ENCODE measurements at regions not wholly inside any gene's neighbourhood (a gene's known extent, or its start where the extent isn't known, plus 50 kb on each side); places are given as distances from the start of the nearest gene placed in this dataset.

- DNase-seq = no peak
Observed at GRCh38 chr12:24407884-24408283, 458.4 kb upstream of the SOX5 start.

DNA sequence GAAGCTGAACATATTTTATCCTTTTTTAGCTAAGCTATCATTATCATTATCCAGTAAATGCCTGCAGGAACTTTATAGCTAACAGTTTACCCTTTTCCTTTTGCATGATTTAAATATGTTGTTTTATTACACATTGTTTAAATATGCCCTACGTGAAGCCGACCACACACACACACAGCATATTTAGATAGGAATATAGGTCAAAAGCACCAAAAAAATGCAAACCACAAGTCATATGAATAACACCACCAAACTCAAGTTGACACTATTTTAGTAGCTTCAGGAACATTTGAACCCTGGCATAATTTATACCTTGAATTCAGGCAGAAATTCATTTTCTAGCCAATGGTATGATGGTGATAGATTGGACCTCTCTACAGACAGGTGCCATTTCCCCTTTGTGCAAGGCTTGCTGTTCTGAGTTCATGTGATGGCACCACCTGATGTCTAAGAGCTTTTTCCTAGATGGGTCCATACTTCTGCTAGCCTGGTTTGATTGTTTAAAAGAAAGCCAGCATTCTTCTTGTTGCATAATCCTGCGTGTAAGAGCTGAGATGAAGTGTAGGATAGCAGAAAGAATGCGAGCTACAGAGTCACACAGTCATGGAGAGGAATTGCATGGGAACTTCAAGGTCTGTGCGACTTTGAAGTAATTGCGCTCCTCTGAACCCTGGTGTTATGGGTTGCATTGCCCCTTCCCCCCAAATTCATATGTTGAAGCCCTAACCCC lies 454.8 kb upstream of the SOX5 start:
- DNase-seq = no peak

DNA sequence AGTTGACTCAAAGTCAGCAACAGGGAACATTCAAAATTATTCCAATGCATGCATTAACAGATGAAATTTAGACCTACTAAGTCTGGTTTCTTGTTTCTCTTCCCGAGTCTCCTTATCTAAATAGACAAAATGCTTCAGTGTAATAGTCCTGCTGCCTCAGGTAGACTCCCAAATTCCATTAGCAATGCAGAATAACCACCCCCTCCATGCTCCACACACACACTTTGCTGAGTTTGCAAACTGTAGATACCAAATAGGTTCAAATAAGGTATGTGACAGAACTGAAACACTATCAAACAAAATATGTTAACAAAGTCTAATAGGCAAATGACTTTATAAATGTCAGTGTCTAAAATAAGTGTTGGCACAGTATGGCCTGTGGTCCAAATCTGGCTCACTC lies 451.1 kb upstream of the SOX5 start:
- no peak for DNase-seq

GRCh38 chr12:24398605-24399004 lies 449.1 kb upstream of the SOX5 start:
- DNase-seq = no peak

DNA sequence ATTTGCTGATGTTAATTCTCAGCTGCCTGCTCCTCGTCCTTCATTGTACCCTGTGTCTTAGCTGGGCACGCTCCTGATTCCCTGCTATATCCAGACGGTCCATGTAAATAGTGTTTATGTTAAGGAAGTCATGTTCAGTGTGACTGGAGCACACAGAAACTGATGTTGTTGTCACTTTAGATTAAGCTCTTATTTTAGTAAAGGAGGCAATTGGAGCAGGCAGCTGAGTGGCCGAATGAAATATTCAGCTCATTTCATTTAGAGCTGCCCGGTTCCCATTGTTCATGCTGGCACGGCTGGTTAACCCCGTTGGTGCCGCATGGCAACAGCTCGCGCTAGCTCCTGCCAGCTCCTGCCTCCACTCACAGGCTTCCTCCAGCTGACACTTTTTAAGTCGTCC lies 446.8 kb upstream of the SOX5 start:
- DNase-seq = no peak

- DNase-seq = no peak
Observed at GRCh38 chr12:24394246-24394645, 444.8 kb upstream of the SOX5 start.

GRCh38 chr12:24393071-24393470 lies 443.6 kb upstream of the SOX5 start:
- no peak for DNase-seq

- no peak for DNase-seq
Observed at GRCh38 chr12:24389394-24389793, 439.9 kb upstream of the SOX5 start.

GRCh38 chr12:24387381-24387780 lies 437.9 kb upstream of the SOX5 start:
- DNase-seq = no peak

DNA sequence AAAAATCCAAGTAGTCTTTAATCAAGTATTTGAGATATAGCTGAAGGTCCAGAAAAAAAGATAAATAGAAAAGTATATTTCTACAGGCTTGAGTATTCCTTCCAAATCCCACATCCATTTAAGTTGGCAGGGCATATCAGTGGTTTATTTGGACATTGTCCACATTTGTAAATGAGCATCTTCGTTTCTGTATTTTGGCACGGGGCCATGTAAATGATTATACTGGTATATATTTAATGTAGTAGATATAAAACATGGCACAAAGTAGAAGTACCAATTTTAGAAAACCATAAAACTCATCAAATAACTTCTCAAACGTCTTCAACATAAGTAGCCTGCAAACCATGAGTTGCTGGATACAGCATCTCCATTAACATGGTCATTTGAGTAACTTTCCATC lies 437.4 kb upstream of the SOX5 start:
- DNase-seq = no peak

GRCh38 chr12:24381790-24382189 lies 432.3 kb upstream of the SOX5 start:
- DNase-seq = no peak

DNA sequence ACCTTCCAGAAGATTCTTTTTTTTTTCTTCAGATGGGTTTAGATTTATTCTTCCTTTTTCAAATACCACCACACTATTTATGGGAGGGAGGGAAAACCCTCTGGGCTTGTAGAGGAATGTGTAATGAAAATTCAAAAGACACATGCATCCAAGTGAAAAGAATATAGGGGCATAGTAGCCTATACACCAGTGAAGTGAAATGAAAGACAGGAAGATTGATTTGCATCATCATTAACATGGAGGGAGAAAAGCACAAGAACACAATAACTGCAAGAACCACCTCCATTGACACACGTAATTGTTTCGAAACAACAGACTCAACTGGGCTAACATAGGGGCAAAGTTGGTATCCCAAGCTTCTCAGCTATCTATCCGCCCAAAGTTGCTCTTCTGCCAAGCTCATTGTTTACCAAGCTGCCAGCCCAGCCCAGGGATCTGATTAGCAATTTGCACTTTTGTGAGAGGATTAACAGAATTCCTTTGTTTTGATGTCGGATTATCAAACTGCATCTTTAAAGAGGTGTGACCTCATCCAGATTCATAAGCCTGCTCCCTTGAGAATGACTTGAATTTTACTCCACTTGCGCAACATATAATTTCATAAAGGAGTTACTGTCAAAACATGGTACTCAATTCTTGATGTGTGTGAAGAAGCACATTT lies 430.5 kb upstream of the SOX5 start:
- no peak for DNase-seq

DNA sequence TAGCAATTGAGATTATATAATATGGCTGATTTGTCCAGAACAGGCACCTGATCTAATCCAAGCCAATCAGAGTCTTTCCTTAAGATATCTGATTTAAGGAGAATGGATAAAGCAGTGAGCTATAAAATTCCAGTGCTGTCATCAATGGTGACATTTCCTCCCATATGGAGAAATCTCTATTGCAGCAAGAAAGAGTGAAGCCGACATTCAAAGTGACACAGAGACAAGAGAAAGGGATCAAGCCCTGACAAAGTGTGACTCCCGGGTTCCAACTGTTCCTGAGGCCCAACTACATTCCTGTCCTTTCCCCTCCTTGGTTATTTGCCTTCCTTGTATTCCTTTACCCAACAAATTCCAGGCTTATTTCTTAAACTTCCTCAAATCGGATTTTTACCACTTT lies 430.0 kb upstream of the SOX5 start:
- no peak for DNase-seq

DNA sequence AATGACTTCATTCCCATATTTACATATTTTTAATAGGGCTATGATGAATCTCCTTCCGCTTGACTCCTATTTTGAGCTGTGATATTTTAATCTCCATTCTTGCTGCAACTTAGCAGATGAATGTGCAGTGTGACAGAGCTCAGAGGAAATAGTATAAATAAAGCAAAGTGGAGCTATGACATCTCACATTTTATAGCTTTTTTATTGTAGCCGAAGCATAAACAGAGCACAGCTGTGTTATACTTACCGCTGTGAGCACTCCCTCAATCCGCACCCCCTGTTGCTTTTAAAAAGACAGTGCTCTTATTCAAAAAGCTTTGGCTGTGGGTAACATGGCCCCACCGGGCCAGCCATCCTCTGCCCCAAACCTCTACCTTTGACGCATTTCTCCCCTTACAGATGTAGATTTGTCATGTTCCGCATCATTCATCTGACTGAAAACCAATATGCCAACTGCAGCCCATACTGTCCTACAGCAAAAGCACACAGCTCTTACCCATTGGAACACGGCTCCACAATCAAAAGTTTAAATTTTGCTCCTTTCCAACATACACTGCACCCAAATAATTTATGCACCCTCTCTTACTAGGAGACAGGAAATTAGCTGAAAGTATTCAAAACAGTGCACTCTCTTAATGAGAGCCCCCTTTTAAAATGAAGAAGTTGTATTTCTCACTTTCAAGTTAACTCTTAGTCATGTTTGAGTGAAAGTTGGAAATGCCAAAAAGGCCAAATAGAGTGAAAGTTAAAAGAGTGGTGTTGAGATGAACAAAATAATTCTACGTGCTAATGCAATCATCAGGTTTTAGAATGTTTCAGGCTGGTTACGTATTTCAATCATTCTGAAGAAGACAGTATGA lies 429.3 kb upstream of the SOX5 start:
- no peak for DNase-seq

DNA sequence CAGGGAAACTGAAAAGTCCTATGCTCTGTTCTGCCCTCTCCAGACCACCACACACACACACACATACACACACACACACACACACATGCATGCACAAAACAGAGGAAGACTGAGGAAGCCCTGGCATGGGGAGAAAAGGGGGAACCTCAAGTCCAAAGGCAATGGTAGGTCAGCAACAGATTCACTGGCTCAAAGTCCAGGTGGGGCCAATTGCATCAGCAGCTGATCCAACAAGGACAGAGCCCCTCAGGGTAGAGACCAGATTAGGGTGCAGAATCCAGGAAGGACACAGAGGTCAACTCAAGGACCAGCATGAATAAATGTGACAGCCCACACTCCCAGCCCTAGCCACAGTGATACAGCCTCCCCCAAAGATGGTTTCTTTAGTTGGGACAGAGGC lies 425.0 kb upstream of the SOX5 start:
- no peak for DNase-seq

DNA sequence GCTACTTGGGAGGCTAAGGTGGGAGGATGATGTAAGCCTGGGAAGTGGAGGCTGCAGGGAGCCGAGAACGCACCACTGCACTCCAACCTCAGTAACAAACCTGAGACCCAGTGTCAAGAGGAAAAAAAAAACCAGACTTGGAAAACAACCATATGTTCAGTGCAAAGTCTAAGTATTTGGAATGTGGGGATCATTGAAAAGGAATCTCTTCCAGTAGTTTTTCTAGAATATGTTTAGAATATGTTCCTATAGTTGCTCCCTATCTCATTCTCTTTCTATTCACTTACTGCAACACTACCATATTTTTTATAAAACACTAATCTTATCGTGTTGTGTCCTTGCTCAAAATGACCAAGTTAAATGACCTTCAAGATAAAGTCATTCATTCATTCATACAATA lies 423.5 kb upstream of the SOX5 start:
- DNase-seq = no peak

DNA sequence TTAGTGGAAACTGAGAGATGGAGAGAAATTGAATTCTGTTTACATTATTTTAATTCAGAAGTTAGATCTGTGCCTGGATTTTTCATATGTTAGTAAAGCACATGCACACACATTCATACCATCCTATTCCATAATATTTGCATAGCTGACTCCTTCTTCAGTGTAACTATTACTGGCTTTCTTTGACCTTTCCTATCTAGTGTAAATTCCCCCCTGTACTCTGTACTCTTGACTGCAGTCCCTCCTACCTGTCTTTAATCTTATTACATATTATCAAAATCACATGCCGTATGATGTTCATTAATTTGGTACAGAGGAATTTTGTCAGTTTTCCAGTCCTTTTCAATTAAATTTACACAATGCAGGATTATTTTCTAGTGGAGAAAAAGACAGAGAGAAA lies 417.0 kb upstream of the SOX5 start:
- no peak for DNase-seq

- DNase-seq = no peak
Observed at GRCh38 chr12:24364921-24365320, 415.5 kb upstream of the SOX5 start.

GRCh38 chr12:24363177-24363754 lies 413.8 kb upstream of the SOX5 start:
- DNase-seq = no peak

- no peak for DNase-seq
Observed at GRCh38 chr12:24361877-24362580, 412.6 kb upstream of the SOX5 start.

- no peak for DNase-seq
Observed at GRCh38 chr12:24360907-24361306, 411.4 kb upstream of the SOX5 start.

DNA sequence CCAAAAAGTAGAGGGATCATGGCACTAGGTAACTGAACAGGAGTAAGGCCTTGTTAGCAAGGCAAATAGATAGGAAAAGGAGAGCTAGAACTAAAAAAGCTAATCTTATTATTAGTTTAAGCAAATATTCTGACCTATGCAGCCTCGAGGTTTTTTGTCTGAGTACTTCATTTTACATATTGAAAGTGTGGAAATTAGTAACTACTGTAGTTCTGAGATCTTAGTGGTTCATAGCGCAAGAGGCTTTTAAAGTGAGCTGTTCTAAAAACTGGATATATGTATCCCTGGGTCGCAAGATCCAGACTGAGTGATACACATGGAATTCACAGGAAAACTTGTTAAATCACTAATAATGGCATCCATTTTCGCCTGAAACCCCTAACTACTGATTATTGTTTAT lies 411.0 kb upstream of the SOX5 start:
- no peak for DNase-seq

GRCh38 chr12:24360057-24360456 lies 410.6 kb upstream of the SOX5 start:
- no peak for DNase-seq

Data from 8988T (cell line).